GM12878 (cell line): ENCODE measurements at regions not wholly inside any gene's neighbourhood (a gene's known extent, or its start where the extent isn't known, plus 50 kb on each side); places are given as distances from the start of the nearest gene placed in this dataset.

ENCODE experiments used
- ATAC-seq: fragments of 200-7000 bp; cut with Tn5 transposase; 3 replicates; pipeline ENCODE4 v1.9.1; 2020; ENCODE audit warnings: mild to moderate bottlenecking, moderate library complexity
- BruUV-seq: library from RNA; stranded (reverse); fragments of 400-500 nt; replicated peaks from 2 replicates; lab custom pipeline; 2021; lab: Mats Ljungman, UMichigan
- CTCF ChIA-PET: fragments of 300-600 bp; sonication (Branson Sonifier 250); formaldehyde crosslinking; extraction: SDS; loops from one replicate; lab custom pipeline; 2021; ENCODE audit warnings: inconsistent platforms; lab: Yijun Ruan, JAX
- POLR2A ChIA-PET: fragments of 350-600 bp; formaldehyde crosslinking; extraction: SDS; loops from one replicate; lab custom pipeline; 2021; ENCODE audit warnings: inconsistent platforms; lab: Charles Lee
- RAD21 ChIA-PET: fragments of 300-600 bp; sonication (Branson Sonifier 250); formaldehyde crosslinking; loops from one replicate; lab custom pipeline; 2023; ENCODE audit warnings: antibody characterized with exemption; ENCODE audit not compliant: unreplicated experiment; lab: Charles Lee
- SMC1A ChIA-PET: fragments of 300-600 bp; sonication (Branson Sonifier 250); formaldehyde crosslinking; loops from one replicate; lab custom pipeline; 2023; ENCODE audit not compliant: unreplicated experiment, uncharacterized antibody; lab: Charles Lee
- DNase-seq: peaks from one replicate; pipeline ENCODE4 v3.0.0-alpha.2; 2011; ENCODE audit warnings: low read depth, low spot score
- FAIRE-seq: peaks from 3 replicates; lab custom pipeline; 2011; peaks lifted over from hg19 to GRCh38; lab: Jason Lieb, UNC
- H2AFZ ChIP-seq: 2 replicates; pipeline ENCODE4 v1.6.0; 2011; ENCODE audit warnings: low read depth, low read length, control low read depth; ENCODE audit not compliant: control insufficient read depth
- H3K27ac ChIP-seq: 2 replicates; pipeline ENCODE4 v1.5.1; 2011; ENCODE audit warnings: control low read depth; ENCODE audit not compliant: control insufficient read depth, insufficient read depth
- H3K27me3 ChIP-seq, 2 experiments: replicated peaks in 1 of 2; 2 replicates each; pipeline versions ENCODE4 v1.6.0 to v1.6.1; 2011; ENCODE audit warnings: low read length in 1 of 2; ENCODE audit not compliant: control insufficient read depth in 2 of 2, insufficient read depth in 2 of 2
- H3K36me3 ChIP-seq, 2 experiments: 2 replicates each; pipeline ENCODE4 v1.5.1; 2011; ENCODE audit warnings: low read length in 1 of 2; ENCODE audit not compliant: control insufficient read depth in 2 of 2, insufficient read depth in 2 of 2
- H3K4me1 ChIP-seq: 2 replicates; pipeline ENCODE4 v1.6.1; 2011; ENCODE audit warnings: mild to moderate bottlenecking, low read length, moderate library complexity, mixed read lengths; ENCODE audit not compliant: control insufficient read depth, insufficient read depth
- H3K4me2 ChIP-seq: 2 replicates; pipeline ENCODE4 v1.6.0; 2011; ENCODE audit warnings: control low read depth; ENCODE audit not compliant: control insufficient read depth, insufficient read depth
- H3K4me3 ChIP-seq: fragments of 200-600 bp; sonication (generic); 2 replicates; pipeline ENCODE4 v1.5.1; 2016
- H3K79me2 ChIP-seq: 2 replicates; pipeline ENCODE4 v1.6.0; 2011; ENCODE audit warnings: low read length; ENCODE audit not compliant: control insufficient read depth, insufficient read depth
- H3K9ac ChIP-seq: 2 replicates; pipeline ENCODE4 v1.8.0; 2011; ENCODE audit warnings: low read length, control low read depth, mixed read lengths; ENCODE audit not compliant: control insufficient read depth, insufficient read depth
- H3K9me3 ChIP-seq: replicated peaks from 3 replicates; pipeline ENCODE4 v1.5.1; 2011; ENCODE audit warnings: mild to moderate bottlenecking, low read length; ENCODE audit not compliant: control insufficient read depth, insufficient read depth
- H4K20me1 ChIP-seq: 2 replicates; pipeline ENCODE4 v1.6.0; 2011; ENCODE audit not compliant: control insufficient read depth, insufficient read depth
- BACH1 ChIP-seq: fragments of 450-650 bp; IDR thresholded peaks from 2 replicates; pipeline ENCODE4 v1.6.1; 2017; ENCODE audit warnings: mild to moderate bottlenecking, borderline replicate concordance
- BCLAF1 ChIP-seq: fragments of 450-650 bp; IDR thresholded peaks from 2 replicates; pipeline ENCODE4 v1.6.1; 2017; ENCODE audit warnings: antibody characterized with exemption, mild to moderate bottlenecking, moderate library complexity
- BRCA1 ChIP-seq: IDR thresholded peaks from 2 replicates; pipeline ENCODE4 v1.6.1; 2011; ENCODE audit warnings: low read depth, low read length, improper control_type of control experiment
- CBX5 ChIP-seq: sonication (generic); IDR thresholded peaks from 2 replicates; pipeline ENCODE4 v1.6.1; 2016; ENCODE audit warnings: low read depth, moderate library complexity, mild to moderate bottlenecking, inconsistent platforms
- EED ChIP-seq: sonication (generic); IDR thresholded peaks from 2 replicates; pipeline ENCODE4 v1.6.1; 2016; ENCODE audit warnings: antibody characterized with exemption, low read depth
- ETV6 ChIP-seq, 2 experiments: fragments of 450-650 bp in 1 of 2; IDR thresholded peaks in 1 of 2; conservative IDR thresholded peaks in 1 of 2; 2 replicates each; pipeline ENCODE4 v1.6.1; 2014; ENCODE audit warnings: antibody characterized with exemption in 1 of 2, borderline replicate concordance in 1 of 2, low read depth in 1 of 2, mild to moderate bottlenecking in 1 of 2, moderate library complexity in 1 of 2
- IKZF1 ChIP-seq: fragments of 450-650 bp; conservative IDR thresholded peaks from 2 replicates; pipeline ENCODE4 v1.6.1; 2017; ENCODE audit warnings: antibody characterized with exemption, mild to moderate bottlenecking
- LARP7 ChIP-seq: fragments of 450-650 bp; IDR thresholded peaks from 2 replicates; pipeline ENCODE4 v1.6.1; 2017; ENCODE audit warnings: mild to moderate bottlenecking
- NKRF ChIP-seq: fragments of 450-650 bp; conservative IDR thresholded peaks from 2 replicates; pipeline ENCODE4 v1.6.1; 2017; ENCODE audit warnings: mild to moderate bottlenecking, moderate library complexity
- PRDM15 ChIP-seq: fragments of 450-650 bp; formaldehyde crosslinking; IDR thresholded peaks from 2 replicates; pipeline ENCODE4 v1.4.0; 2020; ENCODE audit warnings: mild to moderate bottlenecking, moderate library complexity
- RELB ChIP-seq: fragments of 450-650 bp; IDR thresholded peaks from 2 replicates; pipeline ENCODE4 v1.6.1; 2017; ENCODE audit warnings: low read depth, mild to moderate bottlenecking, moderate library complexity
- SIX5 ChIP-seq: IDR thresholded peaks from 2 replicates; pipeline ENCODE4 v1.6.1; 2011; ENCODE audit warnings: mild to moderate bottlenecking, low read depth, low read length, moderate library complexity; ENCODE audit not compliant: severe bottlenecking
- SREBF1 ChIP-seq: IDR thresholded peaks from 2 replicates; pipeline ENCODE4 v1.6.1; 2012; ENCODE audit warnings: mild to moderate bottlenecking, low read length
- SUPT20H ChIP-seq: IDR thresholded peaks from 2 replicates; pipeline ENCODE4 v1.6.1; 2011; ENCODE audit warnings: low read depth, mild to moderate bottlenecking, low read length, moderate library complexity, borderline replicate concordance; ENCODE audit not compliant: control insufficient read depth
- ZNF274 ChIP-seq: IDR thresholded peaks from one replicate; pipeline ENCODE4 v1.8.0; 2011; ENCODE audit not compliant: insufficient read length, insufficient read depth
- WGBS: methylation state at CpG from one replicate; pipeline ENCODE4 v1.1.6; 2016; ENCODE audit warnings: low lambda C conversion rate; ENCODE audit not compliant: insufficient replicate concordance, insufficient coverage; ENCODE audit errors: missing lambda C conversion rate; 5-methylcytosine and 5-hydroxymethylcytosine counted together
- in situ Hi-C: fragments of 300-500 bp; cut with MboI; formaldehyde crosslinking; loops from 9 replicates; pipeline ENCODE4 v1.14.3; 2018; ENCODE audit warnings: mixed read lengths
- intact Hi-C: fragments of 100-400 bp; cut with micrococcal nuclease; formaldehyde crosslinking; loops from one replicate; pipeline ENCODE4 v1.14.2; 2022; ENCODE audit not compliant: unreplicated experiment

GRCh38 chr11:112579282-112579681, 318.6 kb upstream of the PLET1 start:
- Histone ChIP-seq H3K79me2 (no peaks in the 10 kb centered on the region), H3K36me3 (no peaks in the 10 kb centered on the region), H3K4me1 (peaks cover 30% of the 10 kb centered on the region), H3K9ac (no peak overlapping the region), H3K9me3 (no peaks in the 10 kb centered on the region; the same call in 2 of the 3 replicates), H4K20me1 (no peaks in the 10 kb centered on the region), H3K27me3 (no peaks in the 10 kb centered on the region), H3K4me2 (no peak overlapping the region), H3K4me3 (no peak overlapping the region), H3K27ac (no peak overlapping the region), H2AFZ (no peak overlapping the region)
- WGBS: 79% methylated on average over 3 of the region's 3 CpGs
- intact Hi-C loops (no loop called here), in situ Hi-C loops (no loop called here)
- CTCF ChIA-PET: interaction anchor here (0.9 to 2.3 kb wide), 2 partner anchors 9 to 43 kb away, joined by 3 to 9 read pairs; no protein-coding TSS in a partner anchor
- no TSS peak for BruUV-seq
- POLR2A ChIA-PET: no interaction called here
- RAD21 ChIA-PET: no interaction called here
- DNase-seq (no peak), FAIRE-seq (no peak), ATAC-seq (no peak)
- SMC1A ChIA-PET: interaction anchor here (0.9 kb wide), 1 partner anchor 9 kb away, joined by 4 read pairs; no protein-coding TSS in a partner anchor
- no peak for TF ChIP-seq NKRF
- TF ChIP-seq ETV6 (conservative IDR thresholded peaks at IDR 0.05 in 1 of 2, IDR thresholded peaks at IDR 0.05 in 1 of 2; ENCODE audit: borderline replicate concordance in 1 of 2, low read depth in 1 of 2): no peak
- TF ChIP-seq PRDM15 (CRISPR knock-in tag): no peak
- no peak for TF ChIP-seq LARP7
- TF ChIP-seq SREBF1: no peak
- TF ChIP-seq BCLAF1: no peak
- no peak for TF ChIP-seq SUPT20H
- no peak for TF ChIP-seq BRCA1
- no peak for TF ChIP-seq CBX5
- no peak for TF ChIP-seq ZNF274
- TF ChIP-seq RELB: no peak
- TF ChIP-seq SIX5: no peak
- TF ChIP-seq BACH1: no peak
- TF ChIP-seq IKZF1: no peak
- TF ChIP-seq EED: no peak
